GM12878 (cell line): ENCODE measurements at regions not wholly inside any gene's neighbourhood (a gene's known extent, or its start where the extent isn't known, plus 50 kb on each side); places are given as distances from the start of the nearest gene placed in this dataset.

Source experiments
- ATAC-seq: fragments of 200-7000 bp; cut with Tn5 transposase; 3 replicates; pipeline ENCODE4 v1.9.1; 2020; ENCODE audit warnings: mild to moderate bottlenecking, moderate library complexity
- BruUV-seq: library from RNA; stranded (reverse); fragments of 400-500 nt; replicated peaks from 2 replicates; lab custom pipeline; 2021; lab: Mats Ljungman, UMichigan
- CTCF ChIA-PET: fragments of 300-600 bp; sonication (Branson Sonifier 250); formaldehyde crosslinking; extraction: SDS; loops from one replicate; lab custom pipeline; 2021; ENCODE audit warnings: inconsistent platforms; lab: Yijun Ruan, JAX
- POLR2A ChIA-PET: fragments of 350-600 bp; formaldehyde crosslinking; extraction: SDS; loops from one replicate; lab custom pipeline; 2021; ENCODE audit warnings: inconsistent platforms; lab: Charles Lee
- RAD21 ChIA-PET: fragments of 300-600 bp; sonication (Branson Sonifier 250); formaldehyde crosslinking; loops from one replicate; lab custom pipeline; 2023; ENCODE audit warnings: antibody characterized with exemption; ENCODE audit not compliant: unreplicated experiment; lab: Charles Lee
- SMC1A ChIA-PET: fragments of 300-600 bp; sonication (Branson Sonifier 250); formaldehyde crosslinking; loops from one replicate; lab custom pipeline; 2023; ENCODE audit not compliant: unreplicated experiment, uncharacterized antibody; lab: Charles Lee
- DNase-seq: peaks from one replicate; pipeline ENCODE4 v3.0.0-alpha.2; 2011; ENCODE audit warnings: low read depth, low spot score
- FAIRE-seq: peaks from 3 replicates; lab custom pipeline; 2011; peaks lifted over from hg19 to GRCh38; lab: Jason Lieb, UNC
- H2AFZ ChIP-seq: 2 replicates; pipeline ENCODE4 v1.6.0; 2011; ENCODE audit warnings: low read depth, low read length, control low read depth; ENCODE audit not compliant: control insufficient read depth
- H3K27ac ChIP-seq: 2 replicates; pipeline ENCODE4 v1.5.1; 2011; ENCODE audit warnings: control low read depth; ENCODE audit not compliant: control insufficient read depth, insufficient read depth
- H3K27me3 ChIP-seq, 2 experiments: replicated peaks in 1 of 2; 2 replicates each; pipeline versions ENCODE4 v1.6.0 to v1.6.1; 2011; ENCODE audit warnings: low read length in 1 of 2; ENCODE audit not compliant: control insufficient read depth in 2 of 2, insufficient read depth in 2 of 2
- H3K36me3 ChIP-seq, 2 experiments: 2 replicates each; pipeline ENCODE4 v1.5.1; 2011; ENCODE audit warnings: low read length in 1 of 2; ENCODE audit not compliant: control insufficient read depth in 2 of 2, insufficient read depth in 2 of 2
- H3K4me1 ChIP-seq: 2 replicates; pipeline ENCODE4 v1.6.1; 2011; ENCODE audit warnings: mild to moderate bottlenecking, low read length, moderate library complexity, mixed read lengths; ENCODE audit not compliant: control insufficient read depth, insufficient read depth
- H3K4me2 ChIP-seq: 2 replicates; pipeline ENCODE4 v1.6.0; 2011; ENCODE audit warnings: control low read depth; ENCODE audit not compliant: control insufficient read depth, insufficient read depth
- H3K4me3 ChIP-seq: fragments of 200-600 bp; sonication (generic); 2 replicates; pipeline ENCODE4 v1.5.1; 2016
- H3K79me2 ChIP-seq: 2 replicates; pipeline ENCODE4 v1.6.0; 2011; ENCODE audit warnings: low read length; ENCODE audit not compliant: control insufficient read depth, insufficient read depth
- H3K9ac ChIP-seq: 2 replicates; pipeline ENCODE4 v1.8.0; 2011; ENCODE audit warnings: low read length, control low read depth, mixed read lengths; ENCODE audit not compliant: control insufficient read depth, insufficient read depth
- H3K9me3 ChIP-seq: replicated peaks from 3 replicates; pipeline ENCODE4 v1.5.1; 2011; ENCODE audit warnings: mild to moderate bottlenecking, low read length; ENCODE audit not compliant: control insufficient read depth, insufficient read depth
- H4K20me1 ChIP-seq: 2 replicates; pipeline ENCODE4 v1.6.0; 2011; ENCODE audit not compliant: control insufficient read depth, insufficient read depth
- CHD4 ChIP-seq: fragments of 200-600 bp; sonication (generic); IDR thresholded peaks from 2 replicates; pipeline ENCODE4 v1.6.1; 2016; ENCODE audit warnings: mild to moderate bottlenecking
- EZH2 ChIP-seq: IDR thresholded peaks from 2 replicates; pipeline ENCODE4 v1.6.1; 2012; ENCODE audit warnings: low read depth, mild to moderate bottlenecking, control low read depth, inconsistent platforms, low read length, borderline replicate concordance; ENCODE audit not compliant: control insufficient read depth
- FOXM1 ChIP-seq: IDR thresholded peaks from 2 replicates; pipeline ENCODE4 v1.6.1; 2012; ENCODE audit warnings: low read depth, mild to moderate bottlenecking, inconsistent platforms, low read length, moderate library complexity
- HDAC6 ChIP-seq: fragments of 200-600 bp; sonication (generic); IDR thresholded peaks from one replicate; pipeline ENCODE4 v1.8.0; 2017; ENCODE audit warnings: antibody characterized with exemption; ENCODE audit not compliant: unreplicated experiment
- MXI1 ChIP-seq: fragments of 150-350 bp; IDR thresholded peaks from 2 replicates; pipeline ENCODE4 v1.6.1; 2011; ENCODE audit warnings: low read depth, mild to moderate bottlenecking, inconsistent platforms, low read length, improper control_type of control experiment
- NR2C1 ChIP-seq: fragments of 450-650 bp; IDR thresholded peaks from 2 replicates; pipeline ENCODE4 v1.6.1; 2017; ENCODE audit warnings: antibody characterized with exemption, mild to moderate bottlenecking, moderate library complexity
- POLR2A ChIP-seq: IDR thresholded peaks from 2 replicates; pipeline ENCODE4 v1.6.1; 2011; ENCODE audit warnings: low read depth, mild to moderate bottlenecking, low read length
- TAF1 ChIP-seq: IDR thresholded peaks from 2 replicates; pipeline ENCODE4 v1.6.1; 2011; ENCODE audit warnings: mild to moderate bottlenecking, low read depth, low read length, borderline replicate concordance
- WGBS: methylation state at CpG from one replicate; pipeline ENCODE4 v1.1.6; 2016; ENCODE audit warnings: low lambda C conversion rate; ENCODE audit not compliant: insufficient replicate concordance, insufficient coverage; ENCODE audit errors: missing lambda C conversion rate; 5-methylcytosine and 5-hydroxymethylcytosine counted together
- in situ Hi-C: fragments of 300-500 bp; cut with MboI; formaldehyde crosslinking; loops from 9 replicates; pipeline ENCODE4 v1.14.3; 2018; ENCODE audit warnings: mixed read lengths
- intact Hi-C: fragments of 100-400 bp; cut with micrococcal nuclease; formaldehyde crosslinking; loops from one replicate; pipeline ENCODE4 v1.14.2; 2022; ENCODE audit not compliant: unreplicated experiment
- TF ChIP-seq, protein P1 (sequence below): fragments of 450-650 bp; IDR thresholded peaks from 2 replicates; pipeline ENCODE4 v1.6.1; 2017; ENCODE audit warnings: antibody characterized with exemption, mild to moderate bottlenecking, moderate library complexity
- TF ChIP-seq, protein P2 (sequence below): fragments of 450-650 bp; IDR thresholded peaks from 2 replicates; pipeline ENCODE4 v1.6.1; 2017; ENCODE audit warnings: mild to moderate bottlenecking, moderate library complexity

DNA sequence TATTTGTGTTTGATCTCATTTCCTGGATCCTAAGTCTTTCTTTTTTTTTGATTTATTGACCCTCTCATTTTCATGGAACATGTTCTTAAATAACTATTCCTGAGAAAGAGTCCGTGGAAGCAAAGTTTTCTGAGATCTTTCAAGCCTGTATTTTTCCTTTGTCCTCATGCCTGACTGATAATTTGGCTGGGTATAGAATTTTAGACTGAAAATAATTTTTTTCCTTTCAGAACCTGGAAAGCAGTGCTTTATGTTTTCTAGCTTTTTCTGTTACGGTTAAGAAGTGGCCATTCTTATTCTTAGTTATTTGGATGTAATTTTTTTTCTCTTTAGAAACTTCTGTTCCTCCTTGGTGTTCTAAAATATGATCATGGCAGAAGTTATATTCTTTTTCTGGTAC lies 82.5 kb downstream of the SEMA4F start:
- no peak for ATAC-seq
- Histone ChIP-seq H3K9me3 (no peaks in the 10 kb centered on the region; the same call in 2 of the 3 replicates), H3K27ac (no peak overlapping the region), H3K4me3 (no peak overlapping the region), H3K27me3 (no peaks in the 10 kb centered on the region), H3K4me1 (no peaks in the 10 kb centered on the region), H2AFZ (no peak overlapping the region), H3K36me3 (no peaks in the 10 kb centered on the region), H3K9ac (no peak overlapping the region), H3K79me2 (no peaks in the 10 kb centered on the region), H3K4me2 (no peak overlapping the region)
- no TSS peak for BruUV-seq
- ChIA-PET RAD21 (no interaction called here), CTCF (interaction anchor here (0.6 kb wide), 1 partner anchor 23 kb away, joined by 3 read pairs; no protein-coding TSS in a partner anchor), SMC1A (no interaction called here), POLR2A (no interaction called here)
- DNase-seq = no peak
- in situ Hi-C loops = no loop called here
- FAIRE-seq = no peak
- intact Hi-C loops = no loop called here
- WGBS = 0% methylated on average over 2 of the region's 2 CpGs
- no peak for TF ChIP-seq HDAC6
- TF ChIP-seq, protein P1, sequence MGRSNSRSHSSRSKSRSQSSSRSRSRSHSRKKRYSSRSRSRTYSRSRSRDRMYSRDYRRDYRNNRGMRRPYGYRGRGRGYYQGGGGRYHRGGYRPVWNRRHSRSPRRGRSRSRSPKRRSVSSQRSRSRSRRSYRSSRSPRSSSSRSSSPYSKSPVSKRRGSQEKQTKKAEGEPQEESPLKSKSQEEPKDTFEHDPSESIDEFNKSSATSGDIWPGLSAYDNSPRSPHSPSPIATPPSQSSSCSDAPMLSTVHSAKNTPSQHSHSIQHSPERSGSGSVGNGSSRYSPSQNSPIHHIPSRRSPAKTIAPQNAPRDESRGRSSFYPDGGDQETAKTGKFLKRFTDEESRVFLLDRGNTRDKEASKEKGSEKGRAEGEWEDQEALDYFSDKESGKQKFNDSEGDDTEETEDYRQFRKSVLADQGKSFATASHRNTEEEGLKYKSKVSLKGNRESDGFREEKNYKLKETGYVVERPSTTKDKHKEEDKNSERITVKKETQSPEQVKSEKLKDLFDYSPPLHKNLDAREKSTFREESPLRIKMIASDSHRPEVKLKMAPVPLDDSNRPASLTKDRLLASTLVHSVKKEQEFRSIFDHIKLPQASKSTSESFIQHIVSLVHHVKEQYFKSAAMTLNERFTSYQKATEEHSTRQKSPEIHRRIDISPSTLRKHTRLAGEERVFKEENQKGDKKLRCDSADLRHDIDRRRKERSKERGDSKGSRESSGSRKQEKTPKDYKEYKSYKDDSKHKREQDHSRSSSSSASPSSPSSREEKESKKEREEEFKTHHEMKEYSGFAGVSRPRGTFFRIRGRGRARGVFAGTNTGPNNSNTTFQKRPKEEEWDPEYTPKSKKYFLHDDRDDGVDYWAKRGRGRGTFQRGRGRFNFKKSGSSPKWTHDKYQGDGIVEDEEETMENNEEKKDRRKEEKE = no peak
- no peak for TF ChIP-seq EZH2
- TF ChIP-seq, protein P2, sequence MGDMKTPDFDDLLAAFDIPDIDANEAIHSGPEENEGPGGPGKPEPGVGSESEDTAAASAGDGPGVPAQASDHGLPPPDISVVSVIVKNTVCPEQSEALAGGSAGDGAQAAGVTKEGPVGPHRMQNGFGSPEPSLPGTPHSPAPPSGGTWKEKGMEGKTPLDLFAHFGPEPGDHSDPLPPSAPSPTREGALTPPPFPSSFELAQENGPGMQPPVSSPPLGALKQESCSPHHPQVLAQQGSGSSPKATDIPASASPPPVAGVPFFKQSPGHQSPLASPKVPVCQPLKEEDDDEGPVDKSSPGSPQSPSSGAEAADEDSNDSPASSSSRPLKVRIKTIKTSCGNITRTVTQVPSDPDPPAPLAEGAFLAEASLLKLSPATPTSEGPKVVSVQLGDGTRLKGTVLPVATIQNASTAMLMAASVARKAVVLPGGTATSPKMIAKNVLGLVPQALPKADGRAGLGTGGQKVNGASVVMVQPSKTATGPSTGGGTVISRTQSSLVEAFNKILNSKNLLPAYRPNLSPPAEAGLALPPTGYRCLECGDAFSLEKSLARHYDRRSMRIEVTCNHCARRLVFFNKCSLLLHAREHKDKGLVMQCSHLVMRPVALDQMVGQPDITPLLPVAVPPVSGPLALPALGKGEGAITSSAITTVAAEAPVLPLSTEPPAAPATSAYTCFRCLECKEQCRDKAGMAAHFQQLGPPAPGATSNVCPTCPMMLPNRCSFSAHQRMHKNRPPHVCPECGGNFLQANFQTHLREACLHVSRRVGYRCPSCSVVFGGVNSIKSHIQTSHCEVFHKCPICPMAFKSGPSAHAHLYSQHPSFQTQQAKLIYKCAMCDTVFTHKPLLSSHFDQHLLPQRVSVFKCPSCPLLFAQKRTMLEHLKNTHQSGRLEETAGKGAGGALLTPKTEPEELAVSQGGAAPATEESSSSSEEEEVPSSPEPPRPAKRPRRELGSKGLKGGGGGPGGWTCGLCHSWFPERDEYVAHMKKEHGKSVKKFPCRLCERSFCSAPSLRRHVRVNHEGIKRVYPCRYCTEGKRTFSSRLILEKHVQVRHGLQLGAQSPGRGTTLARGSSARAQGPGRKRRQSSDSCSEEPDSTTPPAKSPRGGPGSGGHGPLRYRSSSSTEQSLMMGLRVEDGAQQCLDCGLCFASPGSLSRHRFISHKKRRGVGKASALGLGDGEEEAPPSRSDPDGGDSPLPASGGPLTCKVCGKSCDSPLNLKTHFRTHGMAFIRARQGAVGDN = no peak
- no peak for TF ChIP-seq TAF1
- no peak for TF ChIP-seq CHD4
- TF ChIP-seq FOXM1 = no peak
- no peak for TF ChIP-seq POLR2A
- TF ChIP-seq NR2C1 = no peak
- TF ChIP-seq MXI1 = no peak
- TF ChIP-seq, all 136 proteins: peak for 0
- no peaks in the 10 kb centered on the region; the same call in 1 of the 2 replicates for H4K20me1 ChIP-seq
